H9 (cell line): ENCODE measurements at regions not wholly inside any gene's neighbourhood (a gene's known extent, or its start where the extent isn't known, plus 50 kb on each side); places are given as distances from the start of the nearest gene placed in this dataset.

Experiments
- DNase-seq: peaks from one replicate; pipeline ENCODE4 v3.0.0-alpha.2; 2017
- H2AFZ ChIP-seq: one replicate; pipeline ENCODE4 v1.6.1; 2013; ENCODE audit warnings: mild to moderate bottlenecking, low read length, control low read depth, moderate library complexity
- H2AK5ac ChIP-seq: 2 replicates; pipeline ENCODE4 v1.6.1; 2013; ENCODE audit warnings: low read length, control low read depth, mixed read lengths; ENCODE audit not compliant: insufficient read length
- H2BK120ac ChIP-seq: one replicate; pipeline ENCODE4 v1.6.1; 2013; ENCODE audit warnings: low read depth, mild to moderate bottlenecking, low read length, control low read depth, inconsistent platforms; ENCODE audit not compliant: poor library complexity, severe bottlenecking
- H2BK12ac ChIP-seq: 2 replicates; pipeline ENCODE4 v1.6.1; 2013; ENCODE audit warnings: low read length, control low read depth, mixed read lengths, low read depth; ENCODE audit not compliant: insufficient read length
- H2BK15ac ChIP-seq: 2 replicates; pipeline ENCODE4 v1.6.1; 2013; ENCODE audit warnings: low read depth, low read length, control low read depth
- H2BK20ac ChIP-seq: one replicate; pipeline ENCODE4 v1.6.1; 2013; ENCODE audit warnings: low read depth, mild to moderate bottlenecking, low read length, control low read depth, inconsistent platforms; ENCODE audit not compliant: poor library complexity, severe bottlenecking
- H2BK5ac ChIP-seq: 2 replicates; pipeline ENCODE4 v1.6.1; 2013; ENCODE audit warnings: low read length, control low read depth, mixed read lengths; ENCODE audit not compliant: insufficient read length
- H3K14ac ChIP-seq: 2 replicates; pipeline ENCODE4 v1.6.1; 2013; ENCODE audit warnings: low read length, control low read depth; ENCODE audit not compliant: insufficient read depth
- H3K18ac ChIP-seq: 2 replicates; pipeline ENCODE4 v1.6.1; 2013; ENCODE audit warnings: low read depth, mild to moderate bottlenecking, mixed read lengths, low read length, control low read depth; ENCODE audit not compliant: insufficient read length
- H3K23ac ChIP-seq: 2 replicates; pipeline ENCODE4 v1.6.1; 2013; ENCODE audit warnings: low read length, control low read depth, mixed read lengths, low read depth; ENCODE audit not compliant: insufficient read length
- H3K23me2 ChIP-seq: 2 replicates; pipeline ENCODE4 v1.6.1; 2013; ENCODE audit warnings: low read depth, mild to moderate bottlenecking, mixed read lengths, low read length, control low read depth; ENCODE audit not compliant: insufficient read length, poor library complexity, severe bottlenecking
- H3K27ac ChIP-seq: 2 replicates; pipeline ENCODE4 v1.5.1; 2013; ENCODE audit warnings: low read length, control low read depth, mixed read lengths, low read depth; ENCODE audit not compliant: insufficient read length
- H3K27me3 ChIP-seq: 2 replicates; pipeline ENCODE4 v1.6.1; 2013; ENCODE audit warnings: low read length, control low read depth, inconsistent platforms; ENCODE audit not compliant: insufficient read depth
- H3K4ac ChIP-seq: 2 replicates; pipeline ENCODE4 v1.6.1; 2013; ENCODE audit warnings: low read depth, mild to moderate bottlenecking, control low read depth, inconsistent platforms, low read length, moderate library complexity
- H3K4me1 ChIP-seq: 2 replicates; pipeline ENCODE4 v1.6.1; 2013; ENCODE audit warnings: low read length, control low read depth, inconsistent platforms; ENCODE audit not compliant: insufficient read depth
- H3K4me2 ChIP-seq: 2 replicates; pipeline ENCODE4 v1.6.1; 2013; ENCODE audit warnings: low read length, control low read depth, mixed read lengths; ENCODE audit not compliant: insufficient read length, insufficient read depth
- H3K56ac ChIP-seq: 2 replicates; pipeline ENCODE4 v1.6.1; 2013; ENCODE audit warnings: low read depth, mild to moderate bottlenecking, mixed read lengths, low read length, control low read depth; ENCODE audit not compliant: insufficient read length
- H3K79me1 ChIP-seq: 2 replicates; pipeline ENCODE4 v1.6.1; 2013; ENCODE audit warnings: low read depth, mild to moderate bottlenecking, moderate library complexity, low read length, control low read depth, inconsistent platforms; ENCODE audit not compliant: insufficient read depth, poor library complexity, severe bottlenecking
- H3K79me2 ChIP-seq: 2 replicates; pipeline ENCODE4 v1.6.1; 2013; ENCODE audit warnings: low read length, control low read depth, inconsistent platforms; ENCODE audit not compliant: insufficient read depth
- H3K9ac ChIP-seq: 2 replicates; pipeline ENCODE4 v1.6.1; 2013; ENCODE audit warnings: low read length, control low read depth, mixed read lengths; ENCODE audit not compliant: insufficient read length; ENCODE audit errors: extremely low read depth
- H3K9me3 ChIP-seq: one replicate; pipeline ENCODE4 v1.6.1; 2013; ENCODE audit warnings: low read depth, low read length, inconsistent platforms; ENCODE audit not compliant: control insufficient read depth
- H3T11ph ChIP-seq: one replicate; pipeline ENCODE4 v1.6.1; 2013; ENCODE audit warnings: mild to moderate bottlenecking, low read length, control low read depth, inconsistent platforms
- H4K20me1 ChIP-seq: one replicate; pipeline ENCODE4 v1.6.1; 2013; ENCODE audit not compliant: control insufficient read depth, insufficient read length, insufficient read depth
- H4K5ac ChIP-seq: 2 replicates; pipeline ENCODE4 v1.6.1; 2013; ENCODE audit warnings: low read depth, mild to moderate bottlenecking, mixed read lengths, low read length, control low read depth; ENCODE audit not compliant: insufficient read length
- H4K8ac ChIP-seq: replicated peaks from 2 replicates; pipeline ENCODE4 v1.6.1; 2013; ENCODE audit warnings: low read length, control low read depth, mixed read lengths, low read depth; ENCODE audit not compliant: insufficient read length
- H4K91ac ChIP-seq: 2 replicates; pipeline ENCODE4 v1.6.1; 2013; ENCODE audit warnings: low read depth, mild to moderate bottlenecking, moderate library complexity, mixed read lengths, low read length, control low read depth; ENCODE audit not compliant: insufficient read length
- H3K27ac Mint-ChIP-seq, 3 experiments: 2 replicates in 2 of 3; 3 replicates in 1 of 3; pipeline ENCODE4 v1.8.0; 2020 to 2021; ENCODE audit warnings: mixed read lengths in 3 of 3, mild to moderate bottlenecking in 1 of 3, moderate library complexity in 1 of 3
- H3K27me3 Mint-ChIP-seq: 2 replicates; pipeline ENCODE4 v1.8.0; 2021; ENCODE audit warnings: low read depth, mild to moderate bottlenecking, moderate library complexity, mixed read lengths
- H3K36me3 Mint-ChIP-seq, 3 experiments: 2 replicates in 2 of 3; 3 replicates in 1 of 3; pipeline ENCODE4 v1.8.0; 2020 to 2021; ENCODE audit warnings: low read depth in 3 of 3, mixed read lengths in 3 of 3; ENCODE audit not compliant: insufficient read depth in 1 of 3
- H3K4me1 Mint-ChIP-seq, 2 experiments: 2 replicates each; pipeline ENCODE4 v1.8.0; 2020; ENCODE audit warnings: mixed read lengths in 2 of 2
- H3K4me3 Mint-ChIP-seq, 2 experiments: 2 replicates in 1 of 2; 3 replicates in 1 of 2; pipeline ENCODE4 v1.8.0; 2020 to 2021; ENCODE audit warnings: mild to moderate bottlenecking in 2 of 2, mixed read lengths in 2 of 2, moderate library complexity in 1 of 2
- H3K9me3 Mint-ChIP-seq, 2 experiments: 2 replicates in 1 of 2; 3 replicates in 1 of 2; pipeline ENCODE4 v1.8.0; 2020; ENCODE audit warnings: mild to moderate bottlenecking in 2 of 2, mixed read lengths in 2 of 2, moderate library complexity in 1 of 2
- CTCF ChIP-seq: fragments of 200-600 bp; sonication (generic); conservative IDR thresholded peaks from 3 replicates; pipeline ENCODE4 v1.8.0; 2021; ENCODE audit warnings: antibody characterized with exemption, mild to moderate bottlenecking
- WGBS: extraction: QIAGEN DNeasy Blood & Tissue Kit; methylation state at CpG from one replicate; pipeline ENCODE4 v1.1.7; 2013; ENCODE audit warnings: missing lambda C conversion rate, low lambda C conversion rate, mixed read lengths; ENCODE audit not compliant: insufficient read length; ENCODE audit errors: extremely low coverage; 5-methylcytosine and 5-hydroxymethylcytosine counted together

DNA sequence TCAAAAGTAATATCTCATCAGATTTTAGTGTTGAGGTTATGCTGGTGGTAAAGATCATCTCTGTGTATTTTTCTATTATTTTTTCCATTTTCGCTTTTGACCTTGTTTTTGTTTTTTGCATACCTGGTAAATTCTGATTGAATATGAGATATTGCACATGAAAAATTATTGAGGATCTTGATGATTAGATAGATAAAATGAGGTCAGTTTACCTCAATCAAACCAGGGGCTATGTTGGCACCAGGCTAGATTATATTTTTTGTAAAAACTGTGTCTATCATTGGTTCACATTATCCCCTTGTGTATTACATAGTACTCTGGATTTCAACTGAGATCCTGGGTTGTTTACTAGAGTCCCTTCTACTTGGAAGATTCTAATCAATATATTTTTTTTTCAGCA lies 774.9 kb upstream of the ZNF608 start:
- no peaks in the 10 kb centered on the region; a peak in 1 of 5 replicates for H3K9me3 Mint-ChIP-seq
- H3K79me2 ChIP-seq: no peaks in the 10 kb centered on the region
- WGBS: no CpG with 5 or more reads among the region's 1 CpG

More for the DNA sequence above, 774.9 kb upstream of the ZNF608 start:
- Histone ChIP-seq H3K4ac (no peak overlapping the region), H2AK5ac (no peak overlapping the region), H3K9me3 (no peaks in the 10 kb centered on the region), H3K27ac (no peak overlapping the region), H4K91ac (no peak overlapping the region), H2BK15ac (no peak overlapping the region), H4K8ac (no peak overlapping the region), H3K4me2 (no peak overlapping the region), H3K18ac (no peak overlapping the region), H3K27me3 (no peaks in the 10 kb centered on the region), H4K5ac (no peak overlapping the region), H2BK20ac (no peak overlapping the region), H2AFZ (no peak overlapping the region), H4K20me1 (no peaks in the 10 kb centered on the region), H2BK120ac (no peak overlapping the region), H2BK5ac (no peak overlapping the region), H3T11ph (no peak overlapping the region), H3K79me1 (no peaks in the 10 kb centered on the region), H3K23ac (no peak overlapping the region), H3K9ac (no peak overlapping the region), H3K56ac (no peak overlapping the region), H3K14ac (no peak overlapping the region), H3K4me1 (peaks cover 6% of the 10 kb centered on the region; the same call in 1 of the 2 replicates), H3K23me2 (no peaks in the 10 kb centered on the region), H2BK12ac (no peak overlapping the region)
- peaks cover 8 to 12% of the 10 kb centered on the region in 2 experiments for H3K4me1 Mint-ChIP-seq
- H3K4me3 Mint-ChIP-seq: no peak overlapping the region
- H3K36me3 Mint-ChIP-seq: no peaks in the 10 kb centered on the region
- no peak for TF ChIP-seq CTCF
- no peaks in the 10 kb centered on the region for H3K27me3 Mint-ChIP-seq
- H3K27ac Mint-ChIP-seq: no peak overlapping the region; a peak in 1 of 7 replicates
- DNase-seq: no peak
